Right atrium auricular region (tissue), 2 donors: ENCODE measurements at regions not wholly inside any gene's neighbourhood (a gene's known extent, or its start where the extent isn't known, plus 50 kb on each side); places are given as distances from the start of the nearest gene placed in this dataset.

Experiments used
- DNase-seq: peaks from one replicate; pipeline ENCODE4 v3.0.0-alpha.2; 2019; ENCODE audit warnings: low spot score
- H3K27ac ChIP-seq, 2 donors: fragments of 200-600 bp; sonication (generic); 1 replicate in 1 of 2; 2 replicates in 1 of 2; pipeline ENCODE4 v1.5.1; 2016 to 2019
- H3K27me3 ChIP-seq, 2 donors: fragments of 200-600 bp; sonication (generic); one replicate each; pipeline versions ENCODE4 v1.5.1 to v1.6.0; 2017 to 2019
- H3K36me3 ChIP-seq: fragments of 200-600 bp; sonication (generic); one replicate; pipeline ENCODE4 v1.5.1; 2016
- H3K4me1 ChIP-seq, 2 donors: fragments of 200-600 bp; sonication (generic); one replicate each; pipeline versions ENCODE4 v1.5.1 to v1.6.0; 2017 to 2019
- H3K4me3 ChIP-seq, 2 donors: fragments of 200-600 bp; sonication (generic); 1 replicate in 1 of 2; 2 replicates in 1 of 2; pipeline ENCODE4 v1.5.1; 2017 to 2019; ENCODE audit warnings: mild to moderate bottlenecking in 1 of 2, moderate library complexity in 1 of 2
- H3K9me3 ChIP-seq, 2 donors: fragments of 200-600 bp; sonication (generic); one replicate each; pipeline ENCODE4 v1.5.1; 2019
- TF ChIP-seq, protein P1 (sequence below), 2 donors: fragments of 200-600 bp; sonication (generic); IDR thresholded peaks; one replicate each; pipeline ENCODE4 v1.5.1; 2019; ENCODE audit warnings: antibody characterized with exemption in 2 of 2

DNA sequence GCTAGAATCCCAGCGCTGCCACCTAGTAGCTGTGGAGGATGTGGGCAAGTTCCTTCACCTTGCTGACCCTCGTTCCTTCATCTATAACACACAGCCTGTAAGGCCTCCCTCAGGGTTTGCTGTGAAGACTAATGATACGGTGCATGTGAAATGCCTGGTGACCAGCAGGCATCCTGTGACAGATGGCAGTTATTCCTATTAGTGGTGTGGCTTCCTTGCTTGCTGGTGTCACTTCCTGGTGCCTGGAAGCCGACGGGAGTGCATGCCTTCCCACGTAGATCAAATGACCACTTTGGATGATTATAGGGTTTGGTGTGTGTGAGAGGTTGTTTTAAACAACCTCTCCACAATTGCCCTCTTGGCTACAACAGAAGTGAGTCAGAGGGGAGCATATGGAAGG, 894.9 kb downstream of the VRK1 start:
- TF ChIP-seq, protein P1, sequence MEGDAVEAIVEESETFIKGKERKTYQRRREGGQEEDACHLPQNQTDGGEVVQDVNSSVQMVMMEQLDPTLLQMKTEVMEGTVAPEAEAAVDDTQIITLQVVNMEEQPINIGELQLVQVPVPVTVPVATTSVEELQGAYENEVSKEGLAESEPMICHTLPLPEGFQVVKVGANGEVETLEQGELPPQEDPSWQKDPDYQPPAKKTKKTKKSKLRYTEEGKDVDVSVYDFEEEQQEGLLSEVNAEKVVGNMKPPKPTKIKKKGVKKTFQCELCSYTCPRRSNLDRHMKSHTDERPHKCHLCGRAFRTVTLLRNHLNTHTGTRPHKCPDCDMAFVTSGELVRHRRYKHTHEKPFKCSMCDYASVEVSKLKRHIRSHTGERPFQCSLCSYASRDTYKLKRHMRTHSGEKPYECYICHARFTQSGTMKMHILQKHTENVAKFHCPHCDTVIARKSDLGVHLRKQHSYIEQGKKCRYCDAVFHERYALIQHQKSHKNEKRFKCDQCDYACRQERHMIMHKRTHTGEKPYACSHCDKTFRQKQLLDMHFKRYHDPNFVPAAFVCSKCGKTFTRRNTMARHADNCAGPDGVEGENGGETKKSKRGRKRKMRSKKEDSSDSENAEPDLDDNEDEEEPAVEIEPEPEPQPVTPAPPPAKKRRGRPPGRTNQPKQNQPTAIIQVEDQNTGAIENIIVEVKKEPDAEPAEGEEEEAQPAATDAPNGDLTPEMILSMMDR (IDR thresholded peaks at IDR 0.05) = no peak
- H3K4me1 ChIP-seq = no peaks in the 10 kb centered on the region
- H3K9me3 ChIP-seq = no peaks in the 10 kb centered on the region
- no peaks in the 10 kb centered on the region for H3K36me3 ChIP-seq
- no peak overlapping the region for H3K4me3 ChIP-seq
- H3K27ac ChIP-seq = no peak overlapping the region
- DNase-seq = no peak
- H3K27me3 ChIP-seq = no peaks in the 10 kb centered on the region

DNA sequence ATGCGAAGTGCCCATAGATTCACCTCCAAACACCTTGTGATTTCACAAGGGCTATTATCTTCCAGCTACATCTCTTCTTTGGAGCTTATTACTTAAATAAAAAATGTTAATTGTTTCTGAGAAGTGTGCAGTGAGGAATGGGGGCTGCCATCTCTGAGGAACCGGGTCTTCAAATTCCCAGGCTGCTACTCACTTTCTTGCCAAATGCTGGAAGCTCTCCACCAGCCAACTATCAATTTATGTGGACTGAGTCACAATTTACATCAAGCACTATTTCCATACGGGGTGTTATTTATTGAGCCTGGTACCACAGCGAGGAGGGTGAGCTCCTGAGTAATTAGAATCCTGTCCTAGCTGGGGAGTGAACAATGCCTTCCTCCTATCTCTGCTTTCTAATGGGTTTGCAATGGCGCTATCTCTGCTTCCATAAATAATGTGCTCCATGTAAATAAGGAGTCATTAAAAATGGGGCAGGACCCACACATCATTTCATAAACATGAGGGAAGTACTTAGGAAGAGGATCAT, 898.3 kb downstream of the VRK1 start:
- no peaks in the 10 kb centered on the region for H3K27me3 ChIP-seq
- H3K36me3 ChIP-seq = no peaks in the 10 kb centered on the region
- peaks cover 0 to 11% of the 10 kb centered on the region in 2 donors for H3K9me3 ChIP-seq
- H3K27ac ChIP-seq = no peak overlapping the region
- H3K4me1 ChIP-seq = no peaks in the 10 kb centered on the region
- H3K4me3 ChIP-seq = no peak overlapping the region
- TF ChIP-seq, protein P1 (IDR thresholded peaks at IDR 0.05) = no peak
- DNase-seq = no peak

GRCh38 chr14:97697772-97698171, 900.6 kb downstream of the VRK1 start:
- no peak for DNase-seq
- Histone ChIP-seq H3K27me3 (no peaks in the 10 kb centered on the region), H3K36me3 (no peaks in the 10 kb centered on the region), H3K4me3 (no peak overlapping the region), H3K9me3 (peaks cover 0 to 11% of the 10 kb centered on the region in 2 donors), H3K27ac (no peak overlapping the region), H3K4me1 (no peaks in the 10 kb centered on the region)
- TF ChIP-seq, protein P1 (IDR thresholded peaks at IDR 0.05) = no peak

- no peak for DNase-seq
- H3K4me3 ChIP-seq = no peak overlapping the region
- TF ChIP-seq, protein P1 (IDR thresholded peaks at IDR 0.05) = no peak
- H3K36me3 ChIP-seq = no peaks in the 10 kb centered on the region
- no peaks in the 10 kb centered on the region for H3K27me3 ChIP-seq
- H3K9me3 ChIP-seq = peaks cover 0 to 11% of the 10 kb centered on the region in 2 donors
- H3K27ac ChIP-seq = no peak overlapping the region
- H3K4me1 ChIP-seq = no peaks in the 10 kb centered on the region
Measured at GRCh38 chr14:97699026-97699425, 901.8 kb downstream of the VRK1 start.

- TF ChIP-seq, protein P1 (IDR thresholded peaks at IDR 0.05) = no peak
- Histone ChIP-seq H3K27ac (no peak overlapping the region), H3K4me1 (no peaks in the 10 kb centered on the region), H3K36me3 (no peaks in the 10 kb centered on the region), H3K9me3 (peaks cover 0 to 11% of the 10 kb centered on the region in 2 donors), H3K4me3 (no peak overlapping the region), H3K27me3 (no peaks in the 10 kb centered on the region)
- DNase-seq = no peak
Measured at GRCh38 chr14:97703006-97703760, 906.0 kb downstream of the VRK1 start.
